HEK293 (cell line): ENCODE measurements at regions not wholly inside any gene's neighbourhood (a gene's known extent, or its start where the extent isn't known, plus 50 kb on each side); places are given as distances from the start of the nearest gene placed in this dataset.

ENCODE experiments used
- CTCF ChIA-PET: fragments of 350-600 bp; formaldehyde crosslinking; extraction: SDS; loops from one replicate; lab custom pipeline; 2021; ENCODE audit warnings: antibody characterized with exemption; lab: Yijun Ruan, JAX
- POLR2A ChIA-PET: fragments of 300-600 bp; formaldehyde crosslinking; extraction: SDS; loops from one replicate; lab custom pipeline; 2020; ENCODE audit warnings: antibody characterized with exemption, inconsistent platforms; lab: Yijun Ruan, JAX
- H3K27ac ChIP-seq: fragments of 200-500 bp; sonication (Bioruptor generic); 2 replicates; pipeline ENCODE4 v1.5.1; 2014; ENCODE audit warnings: low read depth, low read length, control low read depth, inconsistent platforms; ENCODE audit errors: extremely low read depth
- H3K36me3 ChIP-seq, 2 experiments: fragments of 200-500 bp in 1 of 2; sonication (Bioruptor generic) in 1 of 2; 1 replicate in 1 of 2; 2 replicates in 1 of 2; pipeline ENCODE4 v1.5.1; 2014 to 2017; ENCODE audit warnings: inconsistent platforms in 2 of 2, low read length in 2 of 2; ENCODE audit not compliant: control insufficient read depth in 2 of 2, insufficient read depth in 1 of 2
- H3K4me1 ChIP-seq: fragments of 200-500 bp; sonication (Bioruptor generic); 2 replicates; pipeline ENCODE4 v1.5.1; 2014; ENCODE audit warnings: mild to moderate bottlenecking, low read length, inconsistent platforms; ENCODE audit not compliant: control insufficient read depth, insufficient read depth
- H3K4me3 ChIP-seq: 2 replicates; pipeline ENCODE4 v1.5.1; 2011; ENCODE audit warnings: low read depth, mild to moderate bottlenecking, control low read depth, low read length, moderate library complexity
- H3K9me3 ChIP-seq: fragments of 200-500 bp; sonication (Bioruptor generic); 2 replicates; pipeline ENCODE4 v1.5.1; 2014; ENCODE audit warnings: low read depth, low read length, inconsistent platforms; ENCODE audit not compliant: control insufficient read depth, insufficient read depth
- ELK4 ChIP-seq: IDR thresholded peaks from 2 replicates; pipeline ENCODE4 v1.6.1; 2011; ENCODE audit warnings: mild to moderate bottlenecking, low read depth, low read length, borderline replicate concordance
- GLIS1 ChIP-seq: fragments of 450-650 bp; formaldehyde crosslinking; IDR thresholded peaks from 2 replicates; pipeline ENCODE4 v1.5.1; 2016; ENCODE audit warnings: missing biosample characterization, missing genetic modification characterization
- HOXC10 ChIP-seq: sonication (generic); formaldehyde crosslinking; IDR thresholded peaks from 2 replicates; pipeline ENCODE4 v1.8.1; 2023; ENCODE audit warnings: mild to moderate bottlenecking, missing genetic modification reagents
- IKZF3 ChIP-seq: fragments of 450-650 bp; IDR thresholded peaks from 2 replicates; pipeline ENCODE4 v1.5.0; 2018; ENCODE audit warnings: missing biosample characterization, mild to moderate bottlenecking, missing genetic modification characterization, moderate library complexity
- INSM2 ChIP-seq: fragments of 450-650 bp; formaldehyde crosslinking; IDR thresholded peaks from 2 replicates; pipeline ENCODE4 v1.5.1; 2016; ENCODE audit warnings: missing biosample characterization, missing genetic modification characterization
- OSR2 ChIP-seq: fragments of 450-650 bp; formaldehyde crosslinking; IDR thresholded peaks from 2 replicates; pipeline ENCODE4 v1.5.1; 2016; ENCODE audit warnings: missing biosample characterization, missing genetic modification characterization
- REPIN1 ChIP-seq: fragments of 450-650 bp; formaldehyde crosslinking; IDR thresholded peaks from 2 replicates; pipeline ENCODE4 v1.5.1; 2017; ENCODE audit warnings: missing biosample characterization, missing genetic modification characterization, low read depth
- SALL2 ChIP-seq: fragments of 450-650 bp; formaldehyde crosslinking; IDR thresholded peaks from 2 replicates; pipeline ENCODE4 v1.5.0; 2017; ENCODE audit warnings: missing biosample characterization, mild to moderate bottlenecking, missing genetic modification characterization, borderline replicate concordance
- SETDB1 ChIP-seq: IDR thresholded peaks from one replicate; pipeline ENCODE4 v1.6.1; 2017; ENCODE audit warnings: mild to moderate bottlenecking, low read length, moderate library complexity, mixed read lengths; ENCODE audit not compliant: insufficient read length
- WT1 ChIP-seq: fragments of 450-650 bp; formaldehyde crosslinking; IDR thresholded peaks from 2 replicates; pipeline ENCODE4 v1.5.1; 2016; ENCODE audit warnings: missing biosample characterization, missing genetic modification characterization
- ZEB2 ChIP-seq: fragments of 450-650 bp; formaldehyde crosslinking; IDR thresholded peaks from 2 replicates; pipeline ENCODE4 v1.5.1; 2016; ENCODE audit warnings: missing biosample characterization, missing genetic modification characterization
- ZFHX2 ChIP-seq: fragments of 450-650 bp; formaldehyde crosslinking; conservative IDR thresholded peaks from 2 replicates; pipeline ENCODE4 v1.5.1; 2016; ENCODE audit warnings: missing biosample characterization, missing genetic modification characterization
- ZIC2 ChIP-seq: fragments of 450-650 bp; formaldehyde crosslinking; IDR thresholded peaks from 2 replicates; pipeline ENCODE4 v1.5.1; 2016; ENCODE audit warnings: missing biosample characterization, missing genetic modification characterization
- ZNF10 ChIP-seq: fragments of 450-650 bp; formaldehyde crosslinking; IDR thresholded peaks from 2 replicates; pipeline ENCODE4 v1.5.1; 2017; ENCODE audit warnings: missing biosample characterization, missing genetic modification characterization
- ZNF16 ChIP-seq: fragments of 450-650 bp; formaldehyde crosslinking; IDR thresholded peaks from 2 replicates; pipeline ENCODE4 v1.5.1; 2016; ENCODE audit warnings: low read depth, missing biosample characterization, missing genetic modification characterization
- ZNF239 ChIP-seq: fragments of 450-650 bp; formaldehyde crosslinking; IDR thresholded peaks from 2 replicates; pipeline ENCODE4 v1.5.1; 2016; ENCODE audit warnings: missing biosample characterization, missing genetic modification characterization
- ZNF398 ChIP-seq: fragments of 450-650 bp; formaldehyde crosslinking; IDR thresholded peaks from 2 replicates; pipeline ENCODE4 v1.5.1; 2017; ENCODE audit warnings: missing biosample characterization, missing genetic modification characterization
- ZNF433 ChIP-seq: fragments of 450-650 bp; formaldehyde crosslinking; IDR thresholded peaks from 2 replicates; pipeline ENCODE4 v1.5.1; 2016; ENCODE audit warnings: missing biosample characterization, missing genetic modification characterization, low read depth
- ZNF549 ChIP-seq: fragments of 450-650 bp; IDR thresholded peaks from 2 replicates; pipeline ENCODE4 v1.5.1; 2018; ENCODE audit warnings: missing biosample characterization, missing genetic modification characterization, mild to moderate bottlenecking, inconsistent platforms, moderate library complexity
- ZNF571 ChIP-seq: fragments of 450-650 bp; formaldehyde crosslinking; IDR thresholded peaks from 2 replicates; pipeline ENCODE4 v1.5.0; 2017; ENCODE audit warnings: missing biosample characterization, missing genetic modification characterization
- ZNF600 ChIP-seq: fragments of 450-650 bp; formaldehyde crosslinking; IDR thresholded peaks from 2 replicates; pipeline ENCODE4 v1.5.1; 2016; ENCODE audit warnings: missing biosample characterization, missing genetic modification characterization
- ZNF610 ChIP-seq: fragments of 450-650 bp; formaldehyde crosslinking; IDR thresholded peaks from 2 replicates; pipeline ENCODE4 v1.5.1; 2016; ENCODE audit warnings: missing biosample characterization, missing genetic modification characterization, borderline replicate concordance
- ZNF701 ChIP-seq: fragments of 450-650 bp; formaldehyde crosslinking; IDR thresholded peaks from 2 replicates; pipeline ENCODE4 v1.5.1; 2016; ENCODE audit warnings: missing biosample characterization, missing genetic modification characterization
- TF ChIP-seq, protein P1 (sequence below): fragments of 450-650 bp; formaldehyde crosslinking; IDR thresholded peaks from 2 replicates; pipeline ENCODE4; 2016; ENCODE audit warnings: missing biosample characterization, missing genetic modification characterization
- TF ChIP-seq, protein P2 (sequence below): fragments of 450-650 bp; formaldehyde crosslinking; IDR thresholded peaks from 2 replicates; pipeline ENCODE4 v1.5.1; 2016; ENCODE audit warnings: missing biosample characterization, missing genetic modification characterization

DNA sequence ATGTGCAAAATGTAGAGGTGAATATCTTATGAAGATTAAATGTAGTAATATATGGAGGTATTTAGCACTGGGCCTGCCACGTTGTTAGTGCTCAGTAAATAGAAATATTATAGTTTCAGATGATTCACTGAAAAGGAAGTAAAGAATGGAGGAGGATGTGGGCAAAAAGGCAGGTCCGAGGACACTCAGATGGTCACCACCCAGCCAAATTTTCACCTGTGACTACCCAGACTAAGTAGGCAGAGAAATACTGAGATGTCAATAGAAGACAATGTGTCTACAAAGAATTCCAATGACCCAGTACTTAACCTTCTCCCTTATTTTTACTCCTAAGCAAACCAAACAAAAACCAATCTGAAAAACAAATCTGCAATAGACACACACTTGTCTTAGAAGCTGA is 70.3 kb upstream of the ATP10B start:
- Histone ChIP-seq H3K9me3 (no peaks in the 10 kb centered on the region), H3K36me3 (no peaks in the 10 kb centered on the region), H3K4me3 (no peak overlapping the region), H3K4me1 (no peaks in the 10 kb centered on the region), H3K27ac (no peak overlapping the region)
- TF ChIP-seq ZNF600 (tag by site-specific recombination) (no peak), ZNF549 (tag by site-specific recombination) (no peak), ZNF16 (no peak), ZNF701 (no peak), OSR2 (tag by site-specific recombination) (no peak), ZIC2 (tag by site-specific recombination) (no peak), SALL2 (tag by site-specific recombination) (no peak), ZNF398 (tag by site-specific recombination) (no peak), ZNF610 (tag by site-specific recombination) (no peak)
- ChIA-PET CTCF (no interaction called here), POLR2A (no interaction called here)

DNA sequence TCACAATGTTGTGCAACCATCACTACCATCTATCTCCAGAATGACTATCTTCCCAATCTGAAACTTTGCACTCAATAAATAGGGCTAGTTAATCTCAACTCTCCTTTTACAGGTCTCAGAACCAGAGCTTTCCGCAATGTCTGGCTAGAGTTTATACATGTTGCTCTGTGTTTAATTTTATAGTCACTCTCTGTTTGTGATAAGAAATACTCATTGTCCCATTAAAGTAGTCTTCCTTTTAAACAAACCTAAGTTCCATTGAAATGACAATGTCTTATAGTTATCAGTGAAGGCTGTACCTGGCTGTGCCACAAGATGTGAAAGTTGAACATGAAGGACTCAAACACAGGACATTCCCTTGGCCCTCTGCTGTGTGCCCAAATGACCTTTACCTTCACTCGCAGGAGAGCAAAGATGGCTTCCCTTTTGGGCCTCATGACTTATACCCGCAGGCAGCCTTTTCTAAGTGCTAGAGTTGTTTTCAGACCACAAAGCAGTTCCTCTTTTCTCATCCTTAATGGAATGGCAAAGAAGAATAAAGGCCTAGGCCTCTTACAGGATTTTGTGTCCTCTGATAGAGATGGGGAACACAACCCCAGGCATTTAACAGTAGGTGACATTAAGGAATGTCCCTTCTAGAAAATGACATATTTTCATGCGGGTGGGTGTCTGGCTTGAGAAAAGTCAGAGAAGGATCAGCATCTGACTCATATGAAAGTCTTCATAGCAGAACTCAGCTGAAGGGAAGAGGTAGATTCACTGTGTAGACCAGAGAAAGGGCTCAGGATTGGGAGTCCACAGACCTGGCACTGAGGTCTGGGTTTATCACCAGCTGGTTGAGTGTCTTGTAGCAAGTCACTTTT is 69.6 kb upstream of the ATP10B start:
- no peaks in the 10 kb centered on the region for H3K4me1 ChIP-seq
- no peak for TF ChIP-seq GLIS1 (tag by site-specific recombination)
- TF ChIP-seq WT1: no peak
- TF ChIP-seq, protein P1, sequence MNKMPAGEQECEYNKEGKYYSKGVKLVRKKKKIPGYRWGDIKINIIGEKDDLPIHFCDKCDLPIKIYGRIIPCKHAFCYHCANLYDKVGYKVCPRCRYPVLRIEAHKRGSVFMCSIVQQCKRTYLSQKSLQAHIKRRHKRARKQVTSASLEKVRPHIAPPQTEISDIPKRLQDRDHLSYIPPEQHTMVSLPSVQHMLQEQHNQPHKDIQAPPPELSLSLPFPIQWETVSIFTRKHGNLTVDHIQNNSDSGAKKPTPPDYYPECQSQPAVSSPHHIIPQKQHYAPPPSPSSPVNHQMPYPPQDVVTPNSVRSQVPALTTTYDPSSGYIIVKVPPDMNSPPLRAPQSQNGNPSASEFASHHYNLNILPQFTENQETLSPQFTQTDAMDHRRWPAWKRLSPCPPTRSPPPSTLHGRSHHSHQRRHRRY: no peak
- TF ChIP-seq SETDB1: no peak
- TF ChIP-seq, protein P2, sequence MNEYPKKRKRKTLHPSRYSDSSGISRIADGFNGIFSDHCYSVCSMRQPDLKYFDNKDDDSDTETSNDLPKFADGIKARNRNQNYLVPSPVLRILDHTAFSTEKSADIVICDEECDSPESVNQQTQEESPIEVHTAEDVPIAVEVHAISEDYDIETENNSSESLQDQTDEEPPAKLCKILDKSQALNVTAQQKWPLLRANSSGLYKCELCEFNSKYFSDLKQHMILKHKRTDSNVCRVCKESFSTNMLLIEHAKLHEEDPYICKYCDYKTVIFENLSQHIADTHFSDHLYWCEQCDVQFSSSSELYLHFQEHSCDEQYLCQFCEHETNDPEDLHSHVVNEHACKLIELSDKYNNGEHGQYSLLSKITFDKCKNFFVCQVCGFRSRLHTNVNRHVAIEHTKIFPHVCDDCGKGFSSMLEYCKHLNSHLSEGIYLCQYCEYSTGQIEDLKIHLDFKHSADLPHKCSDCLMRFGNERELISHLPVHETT (tag by site-specific recombination): no peak
- H3K36me3 ChIP-seq: no peaks in the 10 kb centered on the region
- no peak overlapping the region for H3K27ac ChIP-seq
- ChIA-PET CTCF (no interaction called here), POLR2A (no interaction called here)
- no peak overlapping the region for H3K4me3 ChIP-seq
- H3K9me3 ChIP-seq: no peaks in the 10 kb centered on the region

- Histone ChIP-seq H3K27ac (no peak overlapping the region), H3K4me3 (no peak overlapping the region), H3K4me1 (no peaks in the 10 kb centered on the region), H3K36me3 (no peaks in the 10 kb centered on the region), H3K9me3 (no peaks in the 10 kb centered on the region)
- ChIA-PET CTCF (no interaction called here), POLR2A (no interaction called here)
- no peak for TF ChIP-seq IKZF3 (tag by site-specific recombination)
- TF ChIP-seq ZFHX2 (tag by site-specific recombination): no peak
- TF ChIP-seq INSM2: no peak
- no peak for TF ChIP-seq ZNF549 (tag by site-specific recombination)
- no peak for TF ChIP-seq ZNF10 (tag by site-specific recombination)
- TF ChIP-seq ZNF433 (tag by site-specific recombination): no peak
- no peak for TF ChIP-seq ZNF571 (tag by site-specific recombination)
- no peak for TF ChIP-seq ELK4
- no peak for TF ChIP-seq HOXC10 (CRISPR knock-in tag)
- TF ChIP-seq ZEB2 (tag by site-specific recombination): no peak
- TF ChIP-seq REPIN1 (tag by site-specific recombination): no peak
- TF ChIP-seq ZNF239: no peak
These were observed 67.6 kb upstream of the ATP10B start for GRCh38 chr5:160919626-160920025.
